CD4-positive, alpha-beta T cell treated with Interleukin-6 at 100 ng/mL for 8 hours (primary cell): ENCODE measurements at regions not wholly inside any gene's neighbourhood (a gene's known extent, or its start where the extent isn't known, plus 50 kb on each side); places are given as distances from the start of the nearest gene placed in this dataset.

ENCODE experiments used
- DNase-seq: peaks from one replicate; pipeline ENCODE4 v3.0.0-alpha.2; 2020; ENCODE audit warnings: mixed read lengths, low spot score

GRCh38 chr15:91679447-91679846, 174.1 kb upstream of the SLCO3A1 start:
- DNase-seq, result no peak

GRCh38 chr15:91685436-91685835, 168.1 kb upstream of the SLCO3A1 start:
- DNase-seq, result no peak

DNA sequence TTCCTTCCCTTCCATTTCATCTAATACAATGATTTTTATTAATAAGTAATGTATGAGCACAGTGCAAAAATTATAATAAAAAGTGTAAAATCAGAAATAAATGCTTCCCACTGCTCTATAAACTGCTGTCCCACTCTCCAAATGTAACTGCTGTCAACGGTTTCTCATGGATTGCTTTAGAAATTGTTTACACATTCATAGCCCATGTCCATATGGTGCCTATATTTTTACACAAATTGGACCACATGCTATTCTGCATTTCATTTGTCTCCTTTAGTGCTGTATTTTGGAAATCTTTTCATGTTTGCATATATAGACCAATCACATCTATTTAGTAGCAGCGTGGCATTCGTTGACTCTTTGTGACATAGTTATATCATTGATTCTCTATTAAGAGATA, 164.7 kb upstream of the SLCO3A1 start:
- no peak for DNase-seq

DNA sequence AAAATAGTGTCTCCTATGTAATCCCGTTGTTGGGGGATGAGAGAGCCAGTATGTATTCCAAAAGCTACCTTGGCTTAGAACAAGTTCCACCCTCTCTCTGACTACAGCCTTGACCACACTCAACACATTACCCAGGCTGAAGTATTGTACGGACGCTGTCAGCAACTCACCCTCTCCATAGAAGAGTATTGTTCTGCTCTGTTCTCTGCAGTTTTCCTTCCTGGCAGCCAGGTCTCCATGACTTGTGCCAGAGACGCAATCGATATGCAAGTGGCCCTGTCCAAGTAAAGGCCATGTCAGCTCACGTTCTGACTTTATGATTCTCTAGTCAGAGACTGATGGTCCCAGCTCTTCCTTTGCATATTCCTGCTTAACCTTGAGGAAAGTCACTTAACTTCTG, 164.1 kb upstream of the SLCO3A1 start:
- no peak for DNase-seq

DNA sequence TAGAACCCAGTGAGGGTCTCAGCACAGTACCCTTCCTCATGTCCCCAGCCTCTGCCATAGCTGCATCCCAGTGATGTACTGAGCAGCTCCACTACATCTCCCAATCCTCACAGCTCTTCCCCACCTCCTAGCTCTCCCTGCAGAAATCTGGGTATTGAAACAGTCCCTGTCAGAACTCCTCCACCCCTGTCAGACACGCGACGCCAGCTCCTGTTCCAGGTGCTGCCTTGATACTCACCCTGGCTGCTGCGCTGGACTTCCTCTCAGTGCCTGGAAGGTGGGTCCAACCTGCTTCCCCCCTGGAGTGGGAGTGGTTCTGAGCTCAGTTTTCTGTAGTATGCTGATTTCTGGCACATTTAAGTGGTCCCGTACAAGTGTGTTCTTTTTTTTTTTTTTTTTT, 160.9 kb upstream of the SLCO3A1 start:
- no peak for DNase-seq

- DNase-seq, result no peak
These were observed 159.2 kb upstream of the SLCO3A1 start for GRCh38 chr15:91694131-91694830.

GRCh38 chr15:91694831-91695210, 158.7 kb upstream of the SLCO3A1 start:
- DNase-seq, result no peak

DNA sequence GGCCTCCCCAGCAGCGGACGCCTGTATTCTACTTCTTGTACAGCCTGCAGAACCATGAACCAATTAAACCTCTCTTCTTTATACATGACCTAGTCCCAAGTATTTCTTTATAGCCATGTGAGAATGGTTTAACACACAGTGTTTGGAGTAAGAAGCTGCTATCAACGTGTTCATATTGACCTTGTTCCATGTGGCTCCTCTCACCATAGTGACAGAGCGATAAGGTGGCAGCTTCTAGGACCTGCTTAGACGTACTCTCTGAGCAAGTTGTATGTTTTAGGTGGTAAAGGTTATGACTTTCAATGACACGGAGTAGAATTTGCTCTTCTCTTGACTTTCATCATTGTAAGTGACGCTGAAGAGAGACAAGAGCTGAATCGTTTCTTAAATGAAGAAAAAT, 157.7 kb upstream of the SLCO3A1 start:
- DNase-seq, result no peak

- DNase-seq, result no peak
These were observed 156.5 kb upstream of the SLCO3A1 start for GRCh38 chr15:91696981-91697380.

- no peak for DNase-seq
These were observed 155.3 kb upstream of the SLCO3A1 start for GRCh38 chr15:91698241-91698640.

DNA sequence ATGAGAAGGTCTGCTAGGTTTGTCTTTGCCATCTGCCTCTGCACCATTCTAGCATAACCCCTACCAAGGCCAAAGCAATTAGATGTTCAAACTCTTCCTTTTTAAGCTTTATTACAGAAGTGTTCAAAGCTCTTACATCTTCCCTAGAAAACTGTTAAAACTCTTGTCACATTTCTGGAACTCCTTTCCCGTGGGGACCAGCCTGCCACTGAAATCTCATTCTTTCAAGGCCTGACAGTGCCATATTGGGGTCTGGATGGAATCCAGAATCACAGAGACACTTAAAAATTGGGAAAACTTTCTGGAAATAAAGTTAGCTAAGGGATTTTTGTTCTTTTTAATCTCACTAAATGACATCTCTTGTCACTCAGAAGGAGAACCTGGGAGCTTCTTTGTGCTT, 153.8 kb upstream of the SLCO3A1 start:
- DNase-seq, result no peak

DNA sequence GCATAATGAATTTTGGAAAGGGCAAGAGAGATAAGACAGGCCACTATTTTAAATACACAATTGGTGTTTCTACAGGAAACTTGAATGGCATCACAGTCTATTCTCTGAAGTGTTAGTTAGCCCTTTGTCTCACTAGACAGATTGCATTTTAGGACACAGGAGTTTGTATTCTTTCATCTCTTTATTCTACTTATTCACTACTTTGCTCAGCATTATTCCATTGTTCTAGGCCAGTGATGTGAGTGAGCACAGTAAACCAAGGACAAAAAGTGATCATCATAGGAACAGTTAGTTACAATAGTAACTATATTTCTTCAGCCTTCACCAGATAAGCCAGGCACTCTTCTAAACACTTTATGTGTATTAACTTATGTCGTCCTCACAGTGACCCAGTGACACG, 150.2 kb upstream of the SLCO3A1 start:
- no peak for DNase-seq

DNA sequence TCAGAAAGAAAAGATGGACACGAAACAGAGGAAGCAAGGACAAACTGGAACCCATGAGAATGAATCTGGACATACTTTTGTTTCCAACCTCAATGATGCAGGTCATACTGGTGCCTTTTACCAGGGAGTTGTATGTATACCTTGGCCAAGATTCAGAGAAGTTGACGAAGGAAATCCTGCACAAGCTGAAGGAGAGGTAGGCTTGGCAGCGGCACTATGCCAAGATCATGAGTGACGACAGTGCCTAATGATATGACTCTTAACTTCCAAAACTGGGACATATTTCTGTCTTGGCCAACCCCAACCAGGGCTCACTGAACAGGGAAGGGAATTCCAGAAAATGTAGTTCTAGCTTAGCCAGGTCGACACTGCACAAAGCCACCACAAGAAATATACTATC, 149.2 kb upstream of the SLCO3A1 start:
- DNase-seq, result no peak

DNA sequence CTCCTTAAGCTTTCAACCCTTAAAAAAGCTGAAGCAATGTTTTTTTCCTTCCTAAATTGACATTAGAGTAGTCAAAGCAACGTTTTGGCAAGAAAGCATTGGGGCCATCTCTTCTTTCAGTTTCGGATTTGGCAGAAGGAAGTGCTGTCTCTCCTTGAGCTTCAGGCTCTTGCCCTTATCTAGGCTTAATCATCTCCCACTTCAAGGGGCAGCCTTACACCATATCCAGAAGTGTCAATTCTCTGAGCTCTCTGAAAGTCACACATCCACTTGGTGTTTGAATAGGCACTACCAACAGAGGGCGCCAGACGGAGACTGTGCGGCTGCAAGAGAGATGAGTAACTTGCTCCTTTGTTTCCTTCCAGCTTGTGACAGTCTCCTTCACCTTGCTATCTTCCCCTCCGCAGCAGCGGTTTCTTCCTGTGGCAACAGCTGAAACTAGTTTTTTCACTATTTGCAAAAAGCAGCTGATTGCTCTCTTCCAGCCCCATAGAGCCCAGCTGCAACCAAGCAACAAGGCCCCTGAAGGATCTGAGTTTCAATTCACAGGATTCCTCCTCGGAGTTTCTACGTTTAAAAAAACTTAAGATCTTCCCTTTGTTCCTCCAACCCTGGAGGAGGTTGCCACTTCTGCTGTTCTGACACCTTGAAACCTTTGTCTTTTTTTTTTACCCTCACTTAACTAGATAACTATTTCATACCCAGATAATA, 147.0 kb upstream of the SLCO3A1 start:
- DNase-seq, result peak; percentile 86

GRCh38 chr15:91710080-91710698, 143.3 kb upstream of the SLCO3A1 start:
- DNase-seq, result no peak

DNA sequence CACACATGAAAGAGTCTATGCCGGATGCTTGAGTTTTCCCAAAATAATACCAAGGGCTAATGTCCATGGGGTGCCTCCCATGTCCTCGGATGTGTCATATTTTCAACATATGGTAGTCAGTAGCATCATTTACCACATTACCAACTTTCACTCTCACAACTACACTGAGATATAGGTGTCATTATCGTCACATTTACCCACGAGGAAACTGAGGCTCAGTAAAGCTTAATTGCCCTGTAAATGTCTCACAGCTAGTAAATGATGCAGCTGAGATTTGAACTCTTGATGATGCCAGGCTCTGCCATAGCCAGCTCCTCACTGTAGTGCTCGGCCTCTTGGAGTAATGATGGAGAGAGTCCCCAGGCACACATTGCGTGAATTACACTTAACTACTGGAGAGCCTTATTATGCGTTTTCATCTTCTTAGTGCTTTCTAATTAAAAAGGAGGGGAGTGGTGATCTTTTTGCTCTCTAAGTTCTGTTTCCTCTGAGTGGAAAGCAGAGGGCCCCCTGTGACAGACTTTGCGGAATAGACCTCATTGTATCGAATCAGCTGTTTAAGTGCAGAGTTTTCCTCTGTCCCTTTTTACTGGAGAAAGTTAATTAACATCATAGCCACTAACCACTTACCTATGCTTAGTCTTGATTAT, 142.0 kb upstream of the SLCO3A1 start:
- DNase-seq, result no peak

DNA sequence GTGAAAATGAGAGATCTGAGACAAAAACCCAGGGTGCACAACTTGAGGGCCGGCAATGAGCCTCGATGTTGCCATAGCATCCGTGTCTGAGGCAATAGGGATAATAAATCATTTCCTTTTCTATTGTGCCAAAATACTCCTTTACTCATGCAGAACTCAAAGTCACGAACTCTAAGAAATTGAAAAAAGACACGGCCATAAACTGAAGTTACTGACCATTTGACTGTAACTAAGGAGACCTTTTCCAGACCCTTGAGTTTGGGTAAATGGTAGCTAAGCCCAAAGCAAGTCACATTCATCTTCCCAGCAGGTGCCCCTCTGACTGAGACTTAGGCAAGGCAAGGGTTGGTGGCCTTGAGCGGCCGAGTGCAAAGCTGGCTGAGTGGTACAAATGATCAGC, 141.2 kb upstream of the SLCO3A1 start:
- DNase-seq, result no peak

DNA sequence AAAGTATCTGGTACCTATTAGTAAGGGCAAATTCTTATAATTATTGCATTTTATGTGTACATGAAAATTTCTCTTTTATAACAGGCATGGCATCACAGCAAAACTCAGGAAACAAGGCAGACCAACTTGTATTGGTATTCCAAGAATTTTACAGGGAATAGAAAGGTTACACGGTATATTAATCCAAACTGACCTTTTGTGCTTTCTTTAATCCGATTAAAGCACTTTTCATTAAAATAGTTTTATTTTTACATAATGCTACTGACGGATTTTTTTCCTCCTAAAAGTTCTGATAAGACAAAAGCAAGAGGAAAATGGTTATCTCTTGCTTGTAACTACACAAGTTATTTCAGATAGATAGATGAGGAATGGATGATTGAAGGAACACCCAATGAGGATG, 137.0 kb upstream of the SLCO3A1 start:
- no peak for DNase-seq

- no peak for DNase-seq
These were observed 135.7 kb upstream of the SLCO3A1 start for GRCh38 chr15:91717811-91718210.

- DNase-seq, result no peak
These were observed 129.5 kb upstream of the SLCO3A1 start for GRCh38 chr15:91723959-91724358.

GRCh38 chr15:91733661-91734060, 119.8 kb upstream of the SLCO3A1 start:
- DNase-seq, result no peak

GRCh38 chr15:91737151-91737818, 116.2 kb upstream of the SLCO3A1 start:
- no peak for DNase-seq
